ENCODE measurements at regions not wholly inside any gene's neighbourhood (a gene's known extent, or its start where the extent isn't known, plus 50 kb on each side); places are given as distances from the start of the nearest gene placed in this dataset.

- no peak overlapping the region for H3K27ac ChIP-seq (ENCODE audit: low read depth, low read length)
- Mint-ChIP-seq H3K4me3 (no peak overlapping the region), H3K27ac (no peak overlapping the region), H3K9me3 (no peaks in the 10 kb centered on the region), H3K36me3 (ENCODE audit: low read depth) (no peaks in the 10 kb centered on the region), H3K27me3 (ENCODE audit: insufficient read depth) (no peaks in the 10 kb centered on the region), H3K4me1 (no peaks in the 10 kb centered on the region)
- H3K9me3 ChIP-seq (ENCODE audit: control insufficient read depth, low read length) = no peaks in the 10 kb centered on the region
- H3K27me3 ChIP-seq (ENCODE audit: control insufficient read depth, insufficient read depth, low read length, poor library complexity, severe bottlenecking) = no peaks in the 10 kb centered on the region
- no peak for DNase-seq
- H3K36me3 ChIP-seq (ENCODE audit: control insufficient read depth, insufficient read depth, low read length) = no peaks in the 10 kb centered on the region
- TF ChIP-seq, protein P1, sequence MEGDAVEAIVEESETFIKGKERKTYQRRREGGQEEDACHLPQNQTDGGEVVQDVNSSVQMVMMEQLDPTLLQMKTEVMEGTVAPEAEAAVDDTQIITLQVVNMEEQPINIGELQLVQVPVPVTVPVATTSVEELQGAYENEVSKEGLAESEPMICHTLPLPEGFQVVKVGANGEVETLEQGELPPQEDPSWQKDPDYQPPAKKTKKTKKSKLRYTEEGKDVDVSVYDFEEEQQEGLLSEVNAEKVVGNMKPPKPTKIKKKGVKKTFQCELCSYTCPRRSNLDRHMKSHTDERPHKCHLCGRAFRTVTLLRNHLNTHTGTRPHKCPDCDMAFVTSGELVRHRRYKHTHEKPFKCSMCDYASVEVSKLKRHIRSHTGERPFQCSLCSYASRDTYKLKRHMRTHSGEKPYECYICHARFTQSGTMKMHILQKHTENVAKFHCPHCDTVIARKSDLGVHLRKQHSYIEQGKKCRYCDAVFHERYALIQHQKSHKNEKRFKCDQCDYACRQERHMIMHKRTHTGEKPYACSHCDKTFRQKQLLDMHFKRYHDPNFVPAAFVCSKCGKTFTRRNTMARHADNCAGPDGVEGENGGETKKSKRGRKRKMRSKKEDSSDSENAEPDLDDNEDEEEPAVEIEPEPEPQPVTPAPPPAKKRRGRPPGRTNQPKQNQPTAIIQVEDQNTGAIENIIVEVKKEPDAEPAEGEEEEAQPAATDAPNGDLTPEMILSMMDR (conservative IDR thresholded peaks at IDR 0.05) = no peak
- H3K4me3 ChIP-seq (ENCODE audit: low read length) = no peak overlapping the region
- H3K9ac ChIP-seq (ENCODE audit: extremely low read depth, low read length, poor library complexity, severe bottlenecking) = no peak overlapping the region
- H3K4me1 ChIP-seq (ENCODE audit: control insufficient read depth, insufficient read depth, low read length) = no peaks in the 10 kb centered on the region
- WGBS, 2 experiments (ENCODE audit: insufficient coverage in 1 of 2, insufficient read length in 1 of 2) = no CpG with 5 or more reads among the region's 3 CpGs
These were observed 805.4 kb downstream of the ADCYAP1 start for GRCh38 chr18:1710114-1710513.

DNA sequence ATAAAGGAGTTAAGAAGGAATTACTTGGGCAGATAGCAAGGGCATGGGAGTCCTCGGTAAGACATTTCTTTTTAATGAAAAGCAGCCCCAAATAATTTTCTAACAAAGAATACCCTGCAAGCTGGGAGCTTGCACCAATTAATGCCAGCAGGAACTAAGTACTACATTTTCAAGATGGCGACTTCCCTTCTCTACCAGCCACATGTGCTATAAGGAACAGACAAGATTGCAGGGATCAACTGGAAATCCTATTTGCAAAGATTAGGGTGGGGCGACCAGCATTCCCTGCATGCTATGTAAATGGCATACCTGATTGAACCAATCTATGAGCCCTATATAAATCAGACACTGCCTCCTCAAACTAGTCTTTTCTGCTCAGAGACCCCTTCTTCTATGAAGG lies 827.5 kb downstream of the ADCYAP1 start:
- no peak for DNase-seq
- Histone ChIP-seq H3K9ac (ENCODE audit: extremely low read depth, low read length, poor library complexity, severe bottlenecking) (no peak overlapping the region), H3K36me3 (ENCODE audit: control insufficient read depth, insufficient read depth, low read length) (no peaks in the 10 kb centered on the region), H3K4me1 (ENCODE audit: control insufficient read depth, insufficient read depth, low read length) (no peaks in the 10 kb centered on the region), H3K27ac (ENCODE audit: low read depth, low read length) (no peak overlapping the region), H3K27me3 (ENCODE audit: control insufficient read depth, insufficient read depth, low read length, poor library complexity, severe bottlenecking) (no peaks in the 10 kb centered on the region), H3K9me3 (ENCODE audit: control insufficient read depth, low read length) (no peaks in the 10 kb centered on the region), H3K4me3 (ENCODE audit: low read length) (no peak overlapping the region)
- Mint-ChIP-seq H3K27ac (no peak overlapping the region), H3K27me3 (ENCODE audit: insufficient read depth) (no peaks in the 10 kb centered on the region), H3K4me3 (no peak overlapping the region), H3K9me3 (no peaks in the 10 kb centered on the region), H3K4me1 (peaks cover 3% of the 10 kb centered on the region), H3K36me3 (ENCODE audit: low read depth) (no peaks in the 10 kb centered on the region)
- WGBS, 2 experiments (ENCODE audit: insufficient coverage in 1 of 2, insufficient read length in 1 of 2) = 72 to 90% methylated on average over 2 to 3 of the region's 3 CpGs
- TF ChIP-seq, protein P1 (conservative IDR thresholded peaks at IDR 0.05) = no peak

GRCh38 chr18:1746131-1746530 lies 825.2 kb downstream of the METTL4 start:
- Histone ChIP-seq H3K27me3 (ENCODE audit: control insufficient read depth, insufficient read depth, low read length, poor library complexity, severe bottlenecking) (no peaks in the 10 kb centered on the region), H3K36me3 (ENCODE audit: control insufficient read depth, insufficient read depth, low read length) (no peaks in the 10 kb centered on the region), H3K27ac (ENCODE audit: low read depth, low read length) (no peak overlapping the region), H3K9ac (ENCODE audit: extremely low read depth, low read length, poor library complexity, severe bottlenecking) (no peak overlapping the region), H3K4me3 (ENCODE audit: low read length) (no peak overlapping the region), H3K9me3 (ENCODE audit: control insufficient read depth, low read length) (peaks cover 2% of the 10 kb centered on the region), H3K4me1 (ENCODE audit: control insufficient read depth, insufficient read depth, low read length) (no peaks in the 10 kb centered on the region)
- DNase-seq = no peak
- TF ChIP-seq, protein P1 (conservative IDR thresholded peaks at IDR 0.05) = no peak
- H3K27ac Mint-ChIP-seq = no peak overlapping the region
- H3K36me3 Mint-ChIP-seq (ENCODE audit: low read depth) = no peaks in the 10 kb centered on the region
- H3K4me3 Mint-ChIP-seq = no peak overlapping the region
- H3K27me3 Mint-ChIP-seq (ENCODE audit: insufficient read depth) = peaks cover 4% of the 10 kb centered on the region
- H3K4me1 Mint-ChIP-seq = no peaks in the 10 kb centered on the region
- H3K9me3 Mint-ChIP-seq = no peaks in the 10 kb centered on the region
